SHP77 (cell line): ENCODE measurements at regions not wholly inside any gene's neighbourhood (a gene's known extent, or its start where the extent isn't known, plus 50 kb on each side); places are given as distances from the start of the nearest gene placed in this dataset.
"Not testable (repeated sequence)": the region's sequence is repeated elsewhere in the genome, so short reads cannot be mapped to it uniquely, and the experiment has no call there.

Experiments
- DNase-seq, 2 experiments: peaks; one replicate each; lab custom pipeline; 2025; lab: John Stamatoyannopoulos, UW

DNA sequence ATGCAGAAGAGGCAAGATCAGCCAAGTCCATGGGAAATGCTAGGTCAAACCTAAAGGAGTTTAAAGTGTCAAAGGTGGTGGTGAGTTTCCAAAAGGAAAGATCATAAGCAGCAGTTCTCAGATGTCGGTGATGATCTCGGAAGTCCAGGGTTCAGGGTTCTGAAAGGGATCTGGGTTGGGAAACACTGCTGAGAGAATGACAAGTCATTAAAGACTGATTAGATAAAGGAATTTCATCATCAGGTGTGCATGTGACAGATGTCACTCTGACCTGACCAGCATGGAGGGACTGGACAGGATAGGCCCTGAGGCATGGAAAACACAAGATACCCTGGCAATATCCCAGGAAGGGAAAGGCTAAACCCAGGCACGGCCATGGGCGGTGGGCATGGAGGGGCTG, 195.7 kb upstream of the TBL1X start:
- no peak for DNase-seq

DNA sequence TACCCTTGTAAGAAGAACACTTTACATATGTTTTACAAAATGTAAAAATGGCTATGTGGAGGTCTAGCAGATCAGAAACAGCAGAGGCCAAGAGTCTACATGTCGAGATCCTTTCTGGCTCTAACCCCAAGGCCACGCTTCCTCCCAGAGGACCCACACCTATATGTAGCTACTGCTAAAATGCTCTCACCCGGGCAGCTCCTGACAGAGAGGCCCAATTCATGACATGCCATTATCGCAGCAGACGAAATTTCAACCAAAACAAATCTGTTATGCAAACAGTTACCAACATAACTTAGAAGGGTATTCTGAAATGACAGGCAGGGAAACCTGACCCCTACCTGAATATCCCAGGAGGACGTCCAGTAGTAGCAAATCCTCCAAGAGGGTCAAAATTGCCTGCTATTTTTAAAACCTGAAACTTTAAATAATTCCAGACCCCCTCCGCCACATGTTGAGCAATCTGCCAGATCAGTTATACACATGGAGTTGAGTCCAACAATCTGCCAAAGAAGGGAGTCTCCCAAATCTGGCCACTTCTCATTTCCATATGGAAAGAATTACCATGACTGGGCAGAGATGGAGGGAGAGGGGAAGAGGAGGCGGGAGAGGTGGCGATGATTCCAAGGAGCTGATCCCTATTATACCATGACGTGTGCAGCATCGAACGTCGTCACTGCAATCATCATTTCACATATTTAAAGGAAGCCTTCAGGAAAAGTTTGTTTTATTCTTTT, 192.9 kb upstream of the TBL1X start:
- DNase-seq = no peak

- no peak for DNase-seq
Measured at GRCh38 chrX:9273744-9274143, 191.1 kb upstream of the TBL1X start.

- no peak for DNase-seq
Measured at GRCh38 chrX:9278475-9279233, 186.2 kb upstream of the TBL1X start.

GRCh38 chrX:9279234-9279544, 185.7 kb upstream of the TBL1X start:
- no peak for DNase-seq

GRCh38 chrX:9280831-9281230, 184.0 kb upstream of the TBL1X start:
- DNase-seq = no peak

GRCh38 chrX:9282325-9282724, 182.5 kb upstream of the TBL1X start:
- no peak for DNase-seq

GRCh38 chrX:9285342-9285771, 179.5 kb upstream of the TBL1X start:
- DNase-seq = no peak

DNA sequence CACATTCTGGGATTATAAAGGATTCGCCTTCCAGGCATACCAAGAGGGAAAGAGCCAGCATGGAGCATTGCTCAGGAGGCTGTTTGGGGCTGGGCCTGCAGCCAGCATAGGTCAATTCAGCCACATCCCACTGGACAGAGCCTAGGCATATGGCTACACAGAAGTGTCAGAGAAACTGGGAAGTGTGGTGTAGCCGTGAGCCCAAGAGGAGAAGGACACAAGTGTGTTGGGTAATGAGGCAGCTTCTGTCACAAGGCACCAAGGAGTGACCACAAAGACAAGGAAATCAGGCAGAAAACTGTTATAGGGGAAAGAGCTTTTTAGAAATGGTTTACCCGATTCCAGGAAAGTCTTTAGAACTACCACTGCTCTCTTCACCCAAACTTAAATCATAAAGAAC, 178.6 kb upstream of the TBL1X start:
- no peak for DNase-seq

DNA sequence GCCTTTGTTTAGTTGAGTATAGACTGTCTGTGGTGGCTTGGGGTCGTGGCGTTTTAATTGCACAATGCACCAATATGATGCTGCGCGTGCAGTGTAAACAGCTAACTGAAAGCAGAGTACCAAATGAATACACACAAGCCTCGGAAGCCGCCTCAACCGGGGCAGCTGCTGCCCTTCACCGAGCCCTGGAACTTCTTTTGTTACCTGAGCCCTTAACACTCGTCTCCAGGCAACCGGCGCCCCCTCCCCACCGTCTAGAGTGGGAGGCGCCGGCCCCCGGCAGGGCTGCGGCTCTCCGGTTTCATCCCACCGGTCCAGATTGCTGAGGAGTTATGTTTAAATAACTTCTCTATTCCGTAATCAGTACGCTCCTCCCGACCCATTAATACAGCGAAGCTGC, 173.2 kb upstream of the TBL1X start:
- DNase-seq = peak; percentile 7 to 55

- DNase-seq = no peak
Measured at GRCh38 chrX:9293051-9293496, 171.8 kb upstream of the TBL1X start.

- DNase-seq = no peak
Measured at GRCh38 chrX:9293903-9294302, 171.0 kb upstream of the TBL1X start.

GRCh38 chrX:9295551-9295950, 169.3 kb upstream of the TBL1X start:
- no peak for DNase-seq

- no peak for DNase-seq
Measured at GRCh38 chrX:9298221-9298620, 166.6 kb upstream of the TBL1X start.

GRCh38 chrX:9299681-9300080, 165.2 kb upstream of the TBL1X start:
- not testable (repeated sequence) for DNase-seq

GRCh38 chrX:9301836-9302235, 163.0 kb upstream of the TBL1X start:
- DNase-seq = no peak

GRCh38 chrX:9302381-9302780, 162.5 kb upstream of the TBL1X start:
- no peak for DNase-seq

DNA sequence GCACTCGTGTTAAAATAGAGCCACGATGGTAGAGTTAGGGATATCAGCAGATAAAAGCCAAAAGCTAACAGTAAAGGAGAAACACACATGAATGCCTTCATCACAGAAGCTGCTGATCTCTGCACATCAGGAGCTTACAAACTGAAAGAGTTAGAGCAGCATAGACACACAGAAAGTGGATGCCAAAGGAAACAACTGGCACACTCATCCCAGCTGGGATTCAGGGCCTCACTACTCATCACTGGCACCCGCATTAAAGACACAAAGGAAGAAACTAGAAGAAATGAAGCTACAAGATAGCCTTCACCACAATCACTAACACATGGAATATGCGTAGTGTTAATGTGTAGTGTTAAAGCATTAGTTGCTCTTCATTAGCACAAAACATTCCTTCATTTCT, 156.4 kb upstream of the TBL1X start:
- no peak for DNase-seq

DNA sequence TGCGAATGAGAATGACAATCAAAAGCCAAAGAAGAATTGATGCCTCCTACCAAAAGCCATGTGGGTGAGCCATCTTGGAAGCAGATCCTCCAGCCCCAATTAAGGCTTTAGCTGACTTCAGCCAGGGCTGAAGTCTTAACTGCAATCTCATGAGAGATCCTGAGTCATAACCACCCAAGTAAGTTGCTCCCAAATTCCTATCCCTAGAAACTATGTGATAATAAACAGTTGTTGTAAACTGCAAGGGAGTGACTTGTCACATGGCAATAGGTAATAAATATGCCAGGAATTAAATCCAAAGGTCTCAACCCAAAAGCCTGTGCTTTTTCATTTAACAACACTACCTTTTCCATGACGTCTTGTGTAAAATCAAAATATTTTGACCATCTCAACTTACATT, 154.2 kb upstream of the TBL1X start:
- no peak for DNase-seq

GRCh38 chrX:9311421-9312160, 153.3 kb upstream of the TBL1X start:
- no peak for DNase-seq

GRCh38 chrX:9312922-9313867, 151.7 kb upstream of the TBL1X start:
- DNase-seq = peak; percentile 6 to 9

- DNase-seq = no peak
Measured at GRCh38 chrX:9315086-9315485, 149.8 kb upstream of the TBL1X start.
